ENCODE measurements at regions not wholly inside any gene's neighbourhood (a gene's known extent, or its start where the extent isn't known, plus 50 kb on each side); places are given as distances from the start of the nearest gene placed in this dataset.

GRCh38 chr7:63925626-63926460 lies 72.8 kb upstream of the ZNF722 start:
- Histone ChIP-seq H2AFZ (ENCODE audit: low read depth, low read length, poor library complexity, severe bottlenecking) (no peak overlapping the region), H3K79me2 (ENCODE audit: insufficient read depth, low read length) (no peaks in the 10 kb centered on the region), H3K27ac (ENCODE audit: low read depth, low read length) (no peak overlapping the region), H3K9me2 (ENCODE audit: insufficient read depth) (no peaks in the 10 kb centered on the region), H3K4me1 (ENCODE audit: control insufficient read depth in 1 of 2, insufficient read depth in 2 of 2, low read length in 2 of 2) (no peaks in the 10 kb centered on the region), H3K4me3 (replicated peaks in 1 of 2; ENCODE audit: low read depth in 1 of 2, low read length in 2 of 2) (no peak overlapping the region), H3K36me3 (ENCODE audit: control insufficient read depth in 1 of 2, insufficient read depth in 2 of 2, low read length in 2 of 2) (no peaks in the 10 kb centered on the region), H4K20me1 (ENCODE audit: insufficient read depth) (no peaks in the 10 kb centered on the region), H3K9me3 (ENCODE audit: control insufficient read depth in 1 of 2, insufficient read depth in 1 of 2, low read depth in 1 of 2, low read length in 2 of 2) (peaks cover 7 to 9% of the 10 kb centered on the region in 2 experiments; a peak in 2 of 4 replicates), H3K27me3 (ENCODE audit: insufficient read depth, low read length) (no peaks in the 10 kb centered on the region), H3K4me2 (ENCODE audit: low read length) (no peak overlapping the region), H3K9ac (ENCODE audit: low read length) (no peak overlapping the region)
- DNase-seq (ENCODE audit: low read depth, low spot score) (no peak), ATAC-seq (no peak)
- no TSS peak for BruUV-seq (replicated peaks)
- RAD21 ChIA-PET (ENCODE audit: low non-redundant PET in 1 of 2, low total read pairs in 2 of 2, uncharacterized antibody in 2 of 2, unreplicated experiment in 2 of 2) = no interaction called here
- CTCF ChIA-PET = no interaction called here
- TF ChIP-seq TCF7L2 (IDR thresholded peaks at IDR 0.05; ENCODE audit: borderline replicate concordance, extremely low read depth, insufficient read depth, insufficient read length) (no peak), CBX3 (IDR thresholded peaks at IDR 0.05; ENCODE audit: low read depth) (no peak), YY1 (IDR thresholded peaks at IDR 0.05; ENCODE audit: extremely low read depth, insufficient replicate concordance, low read depth, low read length) (no peak), SIN3A (IDR thresholded peaks at IDR 0.05; ENCODE audit: low read depth) (no peak), ZNF274 (IDR thresholded peaks at IDR 0.05; ENCODE audit: low read depth, low read length) (no peak), EGR1 (IDR thresholded peaks at IDR 0.05; ENCODE audit: low read depth) (no peak), RAD21 (IDR thresholded peaks at IDR 0.05; ENCODE audit: low read depth) (no peak), CEBPB (IDR thresholded peaks at IDR 0.05; ENCODE audit: low read depth) (no peak), REST (IDR thresholded peaks at IDR 0.05; ENCODE audit: low read depth) (no peak), ELF1 (IDR thresholded peaks at IDR 0.05; ENCODE audit: borderline replicate concordance, low read depth) (no peak), FOSL1 (IDR thresholded peaks at IDR 0.05; ENCODE audit: low read depth) (no peak), EZH2 (IDR thresholded peaks at IDR 0.05) (no peak)
- intact Hi-C loops (cut with micrococcal nuclease) = no loop called here
- POLR2A ChIA-PET = no interaction called here

Data from HCT116 (cell line).